GM12878 (cell line): ENCODE measurements at regions not wholly inside any gene's neighbourhood (a gene's known extent, or its start where the extent isn't known, plus 50 kb on each side); places are given as distances from the start of the nearest gene placed in this dataset.

ENCODE experiments used
- ATAC-seq: fragments of 200-7000 bp; cut with Tn5 transposase; 3 replicates; pipeline ENCODE4 v1.9.1; 2020; ENCODE audit warnings: mild to moderate bottlenecking, moderate library complexity
- BruUV-seq: library from RNA; stranded (reverse); fragments of 400-500 nt; replicated peaks from 2 replicates; lab custom pipeline; 2021; lab: Mats Ljungman, UMichigan
- CTCF ChIA-PET: fragments of 300-600 bp; sonication (Branson Sonifier 250); formaldehyde crosslinking; extraction: SDS; loops from one replicate; lab custom pipeline; 2021; ENCODE audit warnings: inconsistent platforms; lab: Yijun Ruan, JAX
- POLR2A ChIA-PET: fragments of 350-600 bp; formaldehyde crosslinking; extraction: SDS; loops from one replicate; lab custom pipeline; 2021; ENCODE audit warnings: inconsistent platforms; lab: Charles Lee
- RAD21 ChIA-PET: fragments of 300-600 bp; sonication (Branson Sonifier 250); formaldehyde crosslinking; loops from one replicate; lab custom pipeline; 2023; ENCODE audit warnings: antibody characterized with exemption; ENCODE audit not compliant: unreplicated experiment; lab: Charles Lee
- SMC1A ChIA-PET: fragments of 300-600 bp; sonication (Branson Sonifier 250); formaldehyde crosslinking; loops from one replicate; lab custom pipeline; 2023; ENCODE audit not compliant: unreplicated experiment, uncharacterized antibody; lab: Charles Lee
- DNase-seq: peaks from one replicate; pipeline ENCODE4 v3.0.0-alpha.2; 2011; ENCODE audit warnings: low read depth, low spot score
- FAIRE-seq: peaks from 3 replicates; lab custom pipeline; 2011; peaks lifted over from hg19 to GRCh38; lab: Jason Lieb, UNC
- H2AFZ ChIP-seq: 2 replicates; pipeline ENCODE4 v1.6.0; 2011; ENCODE audit warnings: low read depth, low read length, control low read depth; ENCODE audit not compliant: control insufficient read depth
- H3K27ac ChIP-seq: 2 replicates; pipeline ENCODE4 v1.5.1; 2011; ENCODE audit warnings: control low read depth; ENCODE audit not compliant: control insufficient read depth, insufficient read depth
- H3K27me3 ChIP-seq, 2 experiments: replicated peaks in 1 of 2; 2 replicates each; pipeline versions ENCODE4 v1.6.0 to v1.6.1; 2011; ENCODE audit warnings: low read length in 1 of 2; ENCODE audit not compliant: control insufficient read depth in 2 of 2, insufficient read depth in 2 of 2
- H3K36me3 ChIP-seq, 2 experiments: 2 replicates each; pipeline ENCODE4 v1.5.1; 2011; ENCODE audit warnings: low read length in 1 of 2; ENCODE audit not compliant: control insufficient read depth in 2 of 2, insufficient read depth in 2 of 2
- H3K4me1 ChIP-seq: 2 replicates; pipeline ENCODE4 v1.6.1; 2011; ENCODE audit warnings: mild to moderate bottlenecking, low read length, moderate library complexity, mixed read lengths; ENCODE audit not compliant: control insufficient read depth, insufficient read depth
- H3K4me2 ChIP-seq: 2 replicates; pipeline ENCODE4 v1.6.0; 2011; ENCODE audit warnings: control low read depth; ENCODE audit not compliant: control insufficient read depth, insufficient read depth
- H3K4me3 ChIP-seq: fragments of 200-600 bp; sonication (generic); 2 replicates; pipeline ENCODE4 v1.5.1; 2016
- H3K79me2 ChIP-seq: 2 replicates; pipeline ENCODE4 v1.6.0; 2011; ENCODE audit warnings: low read length; ENCODE audit not compliant: control insufficient read depth, insufficient read depth
- H3K9ac ChIP-seq: 2 replicates; pipeline ENCODE4 v1.8.0; 2011; ENCODE audit warnings: low read length, control low read depth, mixed read lengths; ENCODE audit not compliant: control insufficient read depth, insufficient read depth
- H3K9me3 ChIP-seq: replicated peaks from 3 replicates; pipeline ENCODE4 v1.5.1; 2011; ENCODE audit warnings: mild to moderate bottlenecking, low read length; ENCODE audit not compliant: control insufficient read depth, insufficient read depth
- H4K20me1 ChIP-seq: 2 replicates; pipeline ENCODE4 v1.6.0; 2011; ENCODE audit not compliant: control insufficient read depth, insufficient read depth
- ASH2L ChIP-seq: fragments of 300-600, 200-600 bp; sonication (generic); IDR thresholded peaks from 2 replicates; pipeline ENCODE4 v1.6.1; 2017; ENCODE audit warnings: low read depth, mild to moderate bottlenecking, borderline replicate concordance
- ATF3 ChIP-seq: IDR thresholded peaks from 2 replicates; pipeline ENCODE4 v1.6.1; 2011; ENCODE audit warnings: low read depth, mild to moderate bottlenecking, low read length, moderate library complexity, borderline replicate concordance; ENCODE audit errors: extremely low read depth
- CEBPB ChIP-seq, 2 experiments: fragments of 150-350 bp in 1 of 2; IDR thresholded peaks; 2 replicates each; pipeline ENCODE4 v1.6.1; 2012 to 2014; ENCODE audit warnings: low read depth in 2 of 2, low read length in 2 of 2, borderline replicate concordance in 1 of 2, inconsistent platforms in 1 of 2
- CHD4 ChIP-seq: fragments of 200-600 bp; sonication (generic); IDR thresholded peaks from 2 replicates; pipeline ENCODE4 v1.6.1; 2016; ENCODE audit warnings: mild to moderate bottlenecking
- EED ChIP-seq: sonication (generic); IDR thresholded peaks from 2 replicates; pipeline ENCODE4 v1.6.1; 2016; ENCODE audit warnings: antibody characterized with exemption, low read depth
- EZH2 ChIP-seq: IDR thresholded peaks from 2 replicates; pipeline ENCODE4 v1.6.1; 2012; ENCODE audit warnings: low read depth, mild to moderate bottlenecking, control low read depth, inconsistent platforms, low read length, borderline replicate concordance; ENCODE audit not compliant: control insufficient read depth
- FOXM1 ChIP-seq: IDR thresholded peaks from 2 replicates; pipeline ENCODE4 v1.6.1; 2012; ENCODE audit warnings: low read depth, mild to moderate bottlenecking, inconsistent platforms, low read length, moderate library complexity
- NBN ChIP-seq: fragments of 450-650 bp; IDR thresholded peaks from 2 replicates; pipeline ENCODE4 v1.6.1; 2016
- REST ChIP-seq: IDR thresholded peaks from 2 replicates; pipeline ENCODE4 v1.6.1; 2012; ENCODE audit warnings: mild to moderate bottlenecking, low read depth, low read length
- SMAD1 ChIP-seq: fragments of 450-650 bp; IDR thresholded peaks from 2 replicates; pipeline ENCODE4 v1.6.1; 2018; ENCODE audit warnings: mild to moderate bottlenecking, low read depth; ENCODE audit not compliant: partially characterized antibody
- SUZ12 ChIP-seq: fragments of 200-600 bp; sonication (generic); IDR thresholded peaks from one replicate; pipeline ENCODE4 v1.6.1; 2018; ENCODE audit warnings: antibody characterized with exemption, mild to moderate bottlenecking; ENCODE audit not compliant: unreplicated experiment
- TARDBP ChIP-seq: IDR thresholded peaks from 2 replicates; pipeline ENCODE4 v1.6.1; 2016; ENCODE audit warnings: borderline replicate concordance
- ZNF217 ChIP-seq: fragments of 450-650 bp; IDR thresholded peaks from 2 replicates; pipeline ENCODE4 v1.6.1; 2017; ENCODE audit warnings: antibody characterized with exemption, mild to moderate bottlenecking
- ZNF622 ChIP-seq: fragments of 450-650 bp; IDR thresholded peaks from 2 replicates; pipeline ENCODE4 v1.6.1; 2017; ENCODE audit warnings: mild to moderate bottlenecking, inconsistent platforms
- whole genome bisulfite sequencing: methylation state at CpG from one replicate; pipeline ENCODE4 v1.1.6; 2016; ENCODE audit warnings: low lambda C conversion rate; ENCODE audit not compliant: insufficient replicate concordance, insufficient coverage; ENCODE audit errors: missing lambda C conversion rate; 5-methylcytosine and 5-hydroxymethylcytosine counted together
- in situ Hi-C: fragments of 300-500 bp; cut with MboI; formaldehyde crosslinking; loops from 9 replicates; pipeline ENCODE4 v1.14.3; 2018; ENCODE audit warnings: mixed read lengths
- intact Hi-C: fragments of 100-400 bp; cut with micrococcal nuclease; formaldehyde crosslinking; loops from one replicate; pipeline ENCODE4 v1.14.2; 2022; ENCODE audit not compliant: unreplicated experiment
- TF ChIP-seq, protein P1 (sequence below): fragments of 150-350 bp; IDR thresholded peaks from 2 replicates; pipeline ENCODE4 v1.6.1; 2016; ENCODE audit warnings: low read depth, low read length

DNA sequence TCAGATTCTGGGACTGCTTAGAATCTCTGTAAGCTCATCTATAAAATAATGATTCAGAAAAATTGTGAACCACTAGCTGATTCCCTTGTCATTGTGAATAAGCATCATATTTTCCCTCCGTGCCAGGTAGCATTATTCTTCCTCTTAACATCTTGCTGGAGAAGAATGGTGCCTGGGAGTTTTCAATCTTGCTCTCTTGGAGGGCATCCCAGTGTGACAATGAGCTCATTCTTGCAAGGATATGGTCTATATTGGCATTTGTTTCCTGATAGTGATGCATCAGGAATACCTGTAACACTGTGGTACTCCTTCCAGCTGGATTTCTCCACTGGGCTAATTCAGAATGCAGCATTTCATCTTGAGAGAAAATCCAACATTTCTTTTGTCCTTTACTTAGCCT, 126.4 kb upstream of the ITGB1 start:
- Histone ChIP-seq H3K9me3 (no peaks in the 10 kb centered on the region; the same call in 2 of the 3 replicates), H3K79me2 (no peaks in the 10 kb centered on the region), H3K9ac (no peak overlapping the region), H3K4me3 (no peak overlapping the region), H3K27me3 (no peaks in the 10 kb centered on the region; a peak in 1 of 4 replicates), H3K27ac (no peak overlapping the region), H3K4me2 (no peak overlapping the region), H4K20me1 (no peaks in the 10 kb centered on the region), H3K4me1 (no peaks in the 10 kb centered on the region), H3K36me3 (no peaks in the 10 kb centered on the region)
- FAIRE-seq (no peak), ATAC-seq (no peak), DNase-seq (no peak)
- intact Hi-C loops = no loop called here
- in situ Hi-C loops = no loop called here
- RAD21 ChIA-PET = no interaction called here
- CTCF ChIA-PET = no interaction called here
- SMC1A ChIA-PET = interaction anchor here (1.0 kb wide), 1 partner anchor 18 kb away, joined by 3 read pairs; no protein-coding TSS in a partner anchor
- no TSS peak for BruUV-seq
- 62% methylated on average over 1 of the region's 1 CpG for WGBS
- TF ChIP-seq ATF3 (no peak), CHD4 (no peak), EZH2 (no peak), ASH2L (no peak), ZNF622 (no peak), NBN (no peak), SUZ12 (no peak), REST (no peak), ZNF217 (no peak), SMAD1 (no peak), CEBPB (IDR thresholded peaks at IDR 0.05; ENCODE audit: borderline replicate concordance in 1 of 2, low read depth in 2 of 2, low read length in 2 of 2) (no peak), EED (no peak), TARDBP (no peak), FOXM1 (no peak)
- TF ChIP-seq, protein P1, sequence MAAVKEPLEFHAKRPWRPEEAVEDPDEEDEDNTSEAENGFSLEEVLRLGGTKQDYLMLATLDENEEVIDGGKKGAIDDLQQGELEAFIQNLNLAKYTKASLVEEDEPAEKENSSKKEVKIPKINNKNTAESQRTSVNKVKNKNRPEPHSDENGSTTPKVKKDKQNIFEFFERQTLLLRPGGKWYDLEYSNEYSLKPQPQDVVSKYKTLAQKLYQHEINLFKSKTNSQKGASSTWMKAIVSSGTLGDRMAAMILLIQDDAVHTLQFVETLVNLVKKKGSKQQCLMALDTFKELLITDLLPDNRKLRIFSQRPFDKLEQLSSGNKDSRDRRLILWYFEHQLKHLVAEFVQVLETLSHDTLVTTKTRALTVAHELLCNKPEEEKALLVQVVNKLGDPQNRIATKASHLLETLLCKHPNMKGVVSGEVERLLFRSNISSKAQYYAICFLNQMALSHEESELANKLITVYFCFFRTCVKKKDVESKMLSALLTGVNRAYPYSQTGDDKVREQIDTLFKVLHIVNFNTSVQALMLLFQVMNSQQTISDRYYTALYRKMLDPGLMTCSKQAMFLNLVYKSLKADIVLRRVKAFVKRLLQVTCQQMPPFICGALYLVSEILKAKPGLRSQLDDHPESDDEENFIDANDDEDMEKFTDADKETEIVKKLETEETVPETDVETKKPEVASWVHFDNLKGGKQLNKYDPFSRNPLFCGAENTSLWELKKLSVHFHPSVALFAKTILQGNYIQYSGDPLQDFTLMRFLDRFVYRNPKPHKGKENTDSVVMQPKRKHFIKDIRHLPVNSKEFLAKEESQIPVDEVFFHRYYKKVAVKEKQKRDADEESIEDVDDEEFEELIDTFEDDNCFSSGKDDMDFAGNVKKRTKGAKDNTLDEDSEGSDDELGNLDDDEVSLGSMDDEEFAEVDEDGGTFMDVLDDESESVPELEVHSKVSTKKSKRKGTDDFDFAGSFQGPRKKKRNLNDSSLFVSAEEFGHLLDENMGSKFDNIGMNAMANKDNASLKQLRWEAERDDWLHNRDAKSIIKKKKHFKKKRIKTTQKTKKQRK = no peak
- TF ChIP-seq, all 136 proteins: peak for 0
- POLR2A ChIA-PET = no interaction called here
- H2AFZ ChIP-seq = no peak overlapping the region
